NCI-H1694 (cell line): ENCODE measurements at regions not wholly inside any gene's neighbourhood (a gene's known extent, or its start where the extent isn't known, plus 50 kb on each side); places are given as distances from the start of the nearest gene placed in this dataset.
"Not testable (repeated sequence)": the region's sequence is repeated elsewhere in the genome, so short reads cannot be mapped to it uniquely, and the experiment has no call there.

ENCODE experiments used
- DNase-seq: peaks from one replicate; lab custom pipeline; 2025; lab: John Stamatoyannopoulos, UW

DNA sequence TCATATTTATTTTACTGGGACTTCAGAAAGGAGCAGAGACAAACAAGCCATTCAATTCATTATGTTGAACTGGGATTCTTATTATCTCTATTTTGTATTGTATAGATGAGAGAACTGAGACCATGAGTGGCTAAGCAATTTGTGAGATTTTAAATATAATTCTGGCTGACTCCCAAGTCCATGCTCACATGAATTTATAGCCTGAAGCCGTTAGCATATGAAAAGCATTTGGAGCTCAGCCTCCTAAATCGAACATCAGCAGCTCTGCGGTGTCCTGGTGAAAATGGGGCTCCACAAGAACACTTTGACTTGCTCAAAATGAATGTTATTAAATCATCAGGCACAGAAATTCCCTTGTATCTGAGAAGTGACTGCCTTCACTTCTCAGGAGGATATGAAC, 96.8 kb upstream of the DPT start:
- no peak for DNase-seq

DNA sequence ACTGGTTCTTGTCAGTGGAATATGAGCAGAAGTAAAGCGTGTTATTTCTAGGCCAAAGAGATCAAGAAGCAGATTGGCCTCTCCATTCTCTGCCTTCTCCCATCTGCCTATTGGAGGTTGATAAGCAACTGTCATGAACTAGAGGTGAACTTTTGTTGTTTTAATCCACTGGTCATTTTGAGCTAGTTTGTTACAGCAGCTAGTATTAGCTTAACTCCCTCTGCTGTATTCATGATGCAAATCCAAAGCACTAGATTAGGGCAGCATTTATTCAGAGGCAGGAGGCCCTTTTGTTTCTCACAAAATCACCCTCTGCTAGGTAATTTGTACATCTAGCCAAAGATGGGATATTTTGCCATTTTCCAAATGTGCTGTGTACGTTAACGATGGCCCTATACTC, 97.3 kb upstream of the DPT start:
- DNase-seq: no peak

DNA sequence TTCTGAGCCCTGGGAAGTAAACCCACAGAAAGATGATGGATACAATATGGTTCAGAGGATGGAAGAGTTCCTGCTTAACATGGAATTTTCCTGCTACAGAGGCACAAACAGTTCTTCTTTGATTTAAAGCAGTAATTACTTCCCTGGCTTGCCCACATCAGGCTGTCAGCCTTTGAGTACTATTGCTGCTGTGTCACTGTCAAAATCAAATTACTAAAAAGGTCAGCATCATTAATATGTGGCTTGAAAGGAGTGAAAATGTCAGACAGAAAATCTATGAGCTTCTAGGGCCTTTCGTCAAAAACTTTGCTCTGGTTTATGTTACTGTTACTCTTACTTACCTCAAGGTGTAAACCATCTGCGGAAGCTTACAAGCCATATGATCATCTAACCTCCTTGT, 98.6 kb upstream of the DPT start:
- no peak for DNase-seq

DNA sequence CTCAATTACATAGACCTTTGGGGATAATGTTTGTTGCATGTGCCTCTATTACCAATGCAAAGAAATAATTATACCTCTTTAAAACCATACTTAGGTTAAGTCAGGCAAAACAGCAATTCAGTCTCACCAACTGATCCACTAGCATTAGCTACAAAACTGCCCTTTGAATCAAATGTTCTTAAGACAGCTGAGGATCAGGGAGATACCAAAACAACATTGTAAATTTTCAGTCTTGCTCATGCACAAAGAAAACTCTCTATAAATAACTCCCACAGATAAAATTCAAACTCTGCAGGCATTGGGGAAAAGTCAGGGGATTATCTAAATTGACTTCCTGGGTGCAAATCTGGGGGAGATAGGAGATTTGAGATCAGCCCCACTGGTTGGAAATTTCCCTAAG, 100.9 kb upstream of the DPT start:
- DNase-seq: no peak

DNA sequence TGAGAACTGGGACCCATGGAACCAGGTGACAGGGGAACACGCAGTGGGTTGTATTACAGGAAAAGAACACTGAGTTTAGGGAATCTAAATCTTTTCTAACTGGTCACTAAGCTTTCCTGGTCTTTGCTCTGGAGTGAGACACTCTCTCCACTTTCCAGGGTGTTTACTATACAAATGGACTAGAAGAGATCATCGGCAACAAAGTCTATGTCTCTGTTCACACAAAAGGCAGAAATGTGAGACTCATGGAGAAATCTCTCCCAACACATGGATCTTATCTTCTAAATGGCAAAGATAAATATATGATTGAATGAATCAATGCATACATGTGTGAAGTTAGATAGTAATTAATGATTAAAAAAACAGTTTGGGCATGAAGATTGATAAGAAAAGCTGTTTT, 101.6 kb upstream of the DPT start:
- DNase-seq: no peak

DNA sequence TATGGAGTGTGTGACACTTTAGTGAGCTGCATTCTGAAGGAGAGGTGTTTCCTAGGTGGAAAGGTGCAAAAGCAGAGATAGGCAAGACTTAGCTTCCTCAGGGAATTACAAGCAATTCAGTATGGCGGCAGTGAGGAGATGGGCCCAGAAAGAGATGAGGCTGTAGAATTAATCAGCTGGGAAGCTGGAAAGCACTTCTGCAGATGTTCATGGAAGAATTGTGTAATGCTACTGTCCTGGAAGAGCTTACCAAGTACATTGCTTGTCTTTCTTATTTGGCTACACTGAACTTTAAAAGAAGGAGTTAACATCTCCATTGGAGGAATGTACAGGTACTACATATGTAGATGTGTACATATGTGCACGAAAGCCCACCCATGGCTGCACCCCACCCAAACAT, 103.7 kb upstream of the DPT start:
- DNase-seq: no peak

DNA sequence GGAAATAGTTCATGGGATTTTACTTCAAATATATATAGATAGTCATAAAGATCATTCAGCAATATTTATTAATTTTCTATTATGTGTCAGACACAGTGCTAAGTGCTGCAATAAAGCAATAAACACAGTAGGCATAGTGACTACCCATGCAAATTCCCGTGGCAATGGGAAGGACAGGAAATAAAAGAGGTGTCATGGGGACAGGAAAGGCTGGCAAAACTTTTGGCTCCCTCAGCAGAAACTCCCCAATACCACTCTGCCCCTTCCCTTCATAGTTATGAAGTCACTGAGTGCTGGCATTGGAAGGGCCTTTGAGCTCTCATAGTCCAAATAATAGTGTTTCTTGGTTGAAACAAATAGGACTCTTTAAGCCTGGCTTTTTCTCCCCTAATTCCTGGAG, 104.4 kb upstream of the DPT start:
- no peak for DNase-seq

DNA sequence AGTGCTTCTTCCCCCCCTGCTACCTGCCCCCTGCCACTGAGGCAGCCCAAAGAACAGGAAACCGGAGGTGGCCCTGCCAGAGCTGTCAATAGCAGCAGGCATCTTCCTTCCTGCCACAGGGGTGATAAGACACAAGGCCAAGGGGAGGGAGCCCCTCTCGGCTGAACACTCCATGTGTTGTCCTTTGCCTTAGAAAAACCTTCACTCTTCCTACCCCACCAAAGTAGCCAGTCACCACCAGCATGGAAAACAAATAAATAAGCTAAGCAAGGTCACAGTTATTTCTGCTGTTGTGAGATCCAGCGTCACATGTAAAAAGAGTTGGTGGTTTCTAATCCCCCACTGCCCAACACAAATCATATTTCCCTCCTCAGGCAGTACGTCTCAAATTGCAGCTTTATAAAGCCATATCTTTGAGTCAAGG, 104.8 kb upstream of the DPT start:
- no peak for DNase-seq

DNA sequence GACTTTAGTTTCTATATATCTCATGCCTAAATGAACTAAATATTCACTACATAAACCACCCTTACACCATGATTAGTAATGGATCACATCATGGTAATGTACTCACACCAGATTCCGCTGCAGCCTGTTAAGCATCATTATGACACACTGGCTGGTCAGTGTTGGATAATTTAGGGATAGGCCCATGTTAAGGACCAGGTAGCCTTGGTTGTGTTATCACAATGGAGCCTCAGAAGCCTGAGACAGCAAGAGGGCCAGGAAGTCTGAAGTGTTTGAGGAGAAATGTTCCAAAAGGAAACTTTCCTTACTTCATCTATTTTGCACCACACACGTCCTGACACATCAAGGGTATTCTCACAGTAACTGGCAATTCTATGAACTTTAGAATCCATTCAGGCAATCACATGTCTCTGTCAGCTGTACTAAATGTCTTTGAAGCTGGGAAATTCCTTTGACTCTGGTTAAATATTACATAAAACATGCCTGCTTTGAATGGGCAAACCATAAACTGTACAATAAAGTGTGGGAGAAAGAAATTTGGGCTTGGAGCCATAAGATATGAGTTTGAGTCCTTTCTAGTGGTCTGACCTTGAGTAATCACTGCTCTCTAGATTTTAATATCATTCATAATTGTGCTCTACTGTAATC, 105.3 kb upstream of the DPT start:
- no peak for DNase-seq

DNA sequence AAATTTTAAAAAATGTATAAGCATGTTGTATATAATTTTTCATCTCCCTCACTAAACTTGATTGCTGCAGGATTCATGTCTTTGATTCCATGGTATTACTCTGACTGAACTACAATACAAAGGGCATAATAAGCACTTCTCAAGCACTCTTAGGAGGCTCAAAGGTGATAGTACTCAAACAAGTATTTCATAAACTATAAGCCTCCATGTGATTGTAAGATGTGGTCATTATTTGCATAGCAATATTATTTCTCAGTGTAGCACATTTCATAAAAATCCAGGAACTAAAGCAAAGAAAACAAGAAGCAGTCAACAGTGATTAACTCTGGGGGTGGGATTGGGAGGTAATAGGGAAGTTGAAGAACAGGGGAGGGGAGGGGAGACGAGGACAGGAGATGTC, 106.2 kb upstream of the DPT start:
- DNase-seq: no peak

DNA sequence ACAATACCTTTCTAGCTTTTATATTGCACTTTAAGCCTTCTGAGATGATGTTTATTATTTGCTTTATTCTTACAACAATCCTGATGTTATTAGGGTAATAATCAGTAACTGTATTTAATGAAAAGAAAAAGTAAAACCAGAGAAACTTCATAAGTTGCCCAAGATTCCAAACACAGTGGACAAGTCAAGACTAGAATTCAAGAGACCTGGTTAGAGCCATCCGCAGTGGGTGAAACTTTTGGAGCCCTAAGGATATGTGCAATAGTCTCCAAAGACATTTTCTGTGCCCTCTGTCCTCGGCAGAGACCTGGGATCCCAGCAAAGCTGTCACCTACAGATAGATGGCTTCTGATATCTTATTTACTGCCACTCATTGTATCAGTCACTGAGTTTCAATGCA, 106.8 kb upstream of the DPT start:
- no peak for DNase-seq

DNA sequence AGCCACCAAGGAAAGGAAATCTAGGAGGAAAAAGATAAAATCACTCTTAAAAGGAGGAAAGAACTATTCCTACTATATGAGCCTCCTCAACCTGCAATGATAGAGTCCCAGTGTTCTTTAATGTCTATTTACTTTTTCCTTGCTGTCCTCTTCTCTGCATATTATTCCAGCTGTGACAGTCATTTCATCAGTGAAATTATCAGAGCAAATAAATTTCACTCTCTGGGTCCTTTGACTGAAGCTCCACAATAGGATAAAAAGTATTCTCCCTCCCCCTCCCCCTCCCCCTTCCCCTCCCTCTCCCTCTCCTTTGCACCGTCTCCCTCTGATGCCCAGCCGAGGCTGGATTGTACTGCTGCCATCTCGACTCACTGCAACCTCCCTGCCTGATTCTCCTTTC, 107.5 kb upstream of the DPT start:
- no peak for DNase-seq

DNA sequence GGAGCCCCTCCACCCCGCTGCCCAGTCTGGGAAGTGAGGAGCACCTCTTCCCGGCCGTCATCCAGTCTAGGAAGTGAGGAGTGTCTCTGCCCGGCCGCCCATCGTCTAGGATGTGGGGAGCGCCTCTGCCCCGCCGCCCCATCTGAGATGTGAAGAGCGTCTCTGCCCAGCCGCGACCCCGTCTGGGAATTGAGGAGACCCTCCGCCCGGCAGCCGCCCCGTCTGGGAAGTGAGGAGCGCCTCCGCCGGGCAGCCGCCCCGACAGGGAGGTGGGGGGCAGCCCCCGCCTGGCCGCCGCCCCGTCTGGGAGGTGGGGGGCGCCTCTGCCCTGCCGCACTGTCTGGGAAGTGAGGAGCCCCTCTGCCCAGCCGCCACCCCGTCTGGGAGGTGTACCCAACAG, 108.2 kb upstream of the DPT start:
- DNase-seq: not testable (repeated sequence)

DNA sequence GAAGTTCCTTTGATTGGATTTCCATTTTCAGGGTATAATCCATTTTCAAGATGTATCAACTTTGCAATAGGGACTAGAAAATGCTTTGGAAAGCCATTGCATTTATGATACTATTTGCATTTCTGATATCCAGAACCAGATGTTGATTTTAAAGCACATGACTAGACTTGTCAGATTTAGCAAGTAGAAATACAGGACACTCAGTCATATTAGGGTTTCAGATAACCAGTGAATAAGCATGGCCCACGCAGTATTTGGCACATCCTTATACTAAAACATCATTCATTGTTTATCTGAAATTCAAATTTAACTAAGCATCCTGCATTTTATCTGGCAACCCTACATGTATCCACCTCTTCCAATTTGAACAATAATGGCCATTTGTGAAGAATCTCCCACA, 113.3 kb upstream of the DPT start:
- DNase-seq: no peak

DNA sequence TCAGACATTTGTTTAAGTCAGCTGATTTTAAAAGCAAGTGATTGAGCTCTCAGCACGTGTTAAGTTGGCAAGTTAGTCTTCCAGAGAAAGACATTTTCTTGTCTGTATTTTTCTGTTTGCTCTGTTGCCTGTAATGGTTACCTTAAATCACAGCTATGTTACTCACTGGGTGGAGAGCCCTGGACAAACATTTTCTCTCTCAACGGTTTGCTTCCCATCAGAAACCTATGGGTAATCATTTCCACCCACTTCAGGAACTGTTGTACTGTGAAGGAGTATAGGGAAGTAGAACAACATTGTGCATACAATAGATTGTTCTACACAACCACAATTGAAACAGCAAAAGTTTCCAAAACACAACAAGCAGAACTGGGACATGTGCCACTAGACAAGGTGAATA, 113.9 kb upstream of the DPT start:
- DNase-seq: no peak

DNA sequence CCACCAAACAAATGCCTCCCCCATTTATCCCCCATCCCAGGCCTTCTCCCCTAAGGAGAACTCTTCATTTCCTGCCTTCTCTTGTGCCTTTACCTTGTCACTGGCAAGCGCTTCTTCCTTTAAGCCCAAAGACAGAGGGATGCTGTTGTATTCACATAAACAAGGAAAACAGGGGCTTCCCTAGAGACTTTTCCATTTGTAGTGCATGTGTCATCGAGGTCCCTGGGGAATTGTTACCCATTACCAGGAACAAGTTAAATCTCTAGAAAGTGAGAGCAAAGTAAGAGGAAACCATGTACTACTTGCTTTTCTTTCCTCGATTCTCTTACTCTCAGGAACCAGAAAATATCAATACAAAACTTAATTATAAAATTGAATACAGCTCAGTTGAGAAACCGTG, 114.4 kb upstream of the DPT start:
- no peak for DNase-seq

DNA sequence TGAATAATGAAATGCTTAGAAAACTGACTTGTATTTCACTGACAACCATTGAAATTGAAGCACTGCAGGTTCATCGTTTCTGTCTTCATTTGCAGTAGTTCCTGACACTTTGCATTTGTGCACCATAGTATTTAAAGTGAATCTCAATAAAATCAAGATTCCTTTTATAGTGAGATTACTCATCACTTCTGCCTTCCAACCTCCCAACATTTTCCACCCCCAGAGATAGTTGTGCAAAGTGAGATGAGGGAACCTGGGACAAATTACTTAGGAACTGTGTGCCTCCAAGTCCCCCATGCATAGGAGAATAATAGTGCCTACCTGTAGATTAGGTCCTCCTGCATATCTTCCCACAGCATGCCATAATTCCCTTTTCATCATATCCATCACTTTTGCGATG, 114.9 kb upstream of the DPT start:
- no peak for DNase-seq

DNA sequence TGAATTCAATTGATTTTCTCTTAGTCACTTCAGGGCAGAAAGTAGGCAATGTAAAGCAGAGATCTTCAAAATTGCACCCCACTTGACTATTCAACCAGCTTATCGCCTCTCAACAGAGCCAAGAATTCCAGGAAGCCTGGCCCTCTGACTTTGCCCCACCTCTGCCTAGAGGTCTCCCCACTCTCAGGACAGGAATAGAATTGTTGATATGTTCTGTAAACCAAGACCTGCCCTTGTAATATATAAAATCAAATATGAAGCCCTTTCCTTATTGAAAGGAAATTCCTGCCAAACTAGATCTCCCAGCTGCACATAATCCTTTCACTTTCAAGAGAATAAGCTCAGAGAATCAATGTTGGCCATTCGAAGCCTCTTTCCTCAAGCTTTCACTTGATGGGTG, 116.1 kb upstream of the DPT start:
- no peak for DNase-seq

DNA sequence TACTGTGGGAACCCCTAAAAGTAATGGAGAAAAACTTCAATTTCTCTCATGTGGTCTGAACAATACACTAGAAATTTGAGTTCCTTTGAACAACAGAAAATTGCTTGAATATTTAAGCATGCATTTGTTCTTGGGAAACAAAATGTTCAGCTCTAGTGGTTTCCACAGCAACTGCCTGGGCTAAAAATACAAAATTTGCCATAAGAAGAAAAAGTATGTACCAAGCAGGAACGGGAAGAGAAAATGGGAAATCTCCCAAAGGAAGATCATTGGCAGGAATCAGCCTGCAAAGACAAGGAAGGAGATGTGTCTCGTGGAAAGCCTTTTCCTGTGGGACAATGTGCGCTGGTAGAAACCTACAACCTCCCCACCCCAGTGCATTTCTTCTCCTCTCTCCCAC, 119.0 kb upstream of the DPT start:
- no peak for DNase-seq

DNA sequence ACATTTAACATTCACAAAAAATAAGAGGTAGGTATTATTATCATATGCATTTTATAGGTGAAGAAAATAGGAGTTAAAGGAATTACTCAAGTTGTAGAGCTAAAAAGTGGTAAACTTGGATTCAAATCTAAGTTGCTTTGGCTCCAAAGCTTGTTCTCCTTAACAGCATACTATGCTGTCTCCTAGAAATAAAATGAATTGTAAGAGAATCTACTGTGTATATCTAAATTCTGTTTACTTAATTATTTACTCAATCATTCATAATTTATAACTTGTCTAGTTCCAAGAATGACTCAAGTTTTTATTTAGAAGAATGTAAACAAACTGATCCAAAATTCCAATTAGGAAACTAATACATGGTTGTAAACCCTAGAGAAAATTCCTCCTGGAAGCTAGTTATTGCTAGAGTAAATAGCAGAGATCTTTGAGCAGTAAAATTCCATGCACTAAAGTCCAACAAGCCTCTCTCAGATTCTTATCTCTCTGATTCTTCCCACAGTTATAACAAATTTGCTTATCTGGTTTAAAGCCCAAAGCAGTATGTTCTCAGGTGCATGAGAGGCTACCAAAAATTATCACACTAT, 132.5 kb upstream of the DPT start:
- DNase-seq: no peak

DNA sequence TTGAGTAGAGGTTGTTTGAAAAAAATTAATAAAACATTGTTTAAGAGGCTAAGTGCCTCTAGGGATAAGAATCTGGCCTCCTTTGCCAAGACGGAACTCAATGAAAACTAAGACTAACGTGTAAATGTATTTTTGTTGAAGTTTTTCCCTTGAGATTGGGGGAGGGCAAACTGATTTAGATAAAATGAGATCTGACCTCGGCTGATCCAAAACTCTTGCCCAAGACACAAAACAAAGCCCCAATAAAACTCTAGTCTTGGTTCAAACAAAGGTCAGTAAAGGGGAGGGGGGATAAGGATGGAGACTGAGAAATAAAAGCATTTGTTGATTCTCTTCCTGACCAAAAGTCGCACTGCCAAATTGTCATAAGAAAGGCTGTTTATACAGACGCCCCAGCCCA, 134.8 kb upstream of the DPT start:
- no peak for DNase-seq

DNA sequence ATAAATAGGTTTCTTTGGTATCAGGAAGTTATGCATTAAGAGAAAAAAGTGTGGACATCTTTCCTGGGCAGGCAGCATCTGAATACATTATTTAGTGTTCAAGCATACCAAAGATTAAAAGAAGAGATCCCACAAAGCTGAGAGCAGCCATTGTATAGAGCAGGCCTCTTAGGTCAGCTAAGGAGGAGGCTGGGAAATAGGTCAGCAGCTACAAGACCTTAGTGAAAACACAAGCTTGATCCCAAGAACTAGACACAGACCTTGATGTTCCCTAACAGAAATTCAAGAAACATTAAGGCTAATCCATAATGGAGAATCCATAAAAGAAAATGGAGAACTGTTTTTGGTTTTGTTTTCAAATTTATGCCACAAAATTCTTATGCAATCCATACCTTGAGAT, 135.3 kb upstream of the DPT start:
- no peak for DNase-seq

DNA sequence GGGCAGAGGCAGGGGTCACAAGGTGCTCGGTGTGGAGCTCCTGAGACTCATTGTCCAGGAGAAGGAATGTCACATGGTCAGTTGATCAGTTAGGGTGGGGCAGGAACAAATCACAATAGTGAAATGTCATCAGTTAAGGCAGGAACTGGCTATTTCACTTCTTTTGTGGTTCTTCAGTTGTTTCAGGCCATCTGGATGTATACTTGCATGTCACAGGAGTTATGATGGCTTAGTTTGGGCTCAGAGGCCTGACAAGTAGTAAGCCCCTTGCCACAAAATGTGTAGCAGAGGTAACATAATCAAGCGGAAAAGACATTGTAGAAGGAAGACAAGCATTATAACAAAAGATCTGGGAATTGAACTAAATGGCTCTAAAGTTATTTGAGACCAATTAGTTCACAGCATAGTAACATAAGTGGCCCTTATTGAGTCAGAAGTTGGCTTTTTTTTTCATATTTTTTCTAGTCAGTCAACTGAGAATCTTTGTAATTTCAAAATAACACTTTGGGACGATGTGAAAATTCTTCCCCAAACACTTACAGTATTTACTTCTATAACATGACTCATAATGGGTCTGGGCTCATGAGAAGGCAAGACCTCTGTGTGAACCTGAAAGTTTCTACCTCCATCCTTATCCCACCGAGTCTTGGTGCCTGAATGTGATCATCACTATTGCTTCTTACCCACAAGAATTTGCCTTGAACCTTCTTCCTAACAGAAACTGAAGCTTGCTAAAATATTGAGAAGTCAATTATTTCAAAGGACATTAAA, 137.0 kb upstream of the DPT start:
- DNase-seq: no peak
